Astrocyte (in vitro differentiated cells and primary cell): ENCODE measurements at regions not wholly inside any gene's neighbourhood (a gene's known extent, or its start where the extent isn't known, plus 50 kb on each side); places are given as distances from the start of the nearest gene placed in this dataset.

Source experiments
- DNase-seq: peaks from one replicate; pipeline ENCODE4 v3.0.0-alpha.2; 2010; ENCODE audit warnings: low read depth
- FAIRE-seq: peaks from 2 replicates; lab custom pipeline; 2011; peaks lifted over from hg19 to GRCh38; lab: Jason Lieb, UNC
- H2AFZ ChIP-seq: 2 replicates; pipeline ENCODE4 v1.6.0; 2012; ENCODE audit warnings: low read depth, low read length, inconsistent platforms
- H3K27ac ChIP-seq: 2 replicates; pipeline ENCODE4 v1.5.1; 2011; ENCODE audit warnings: low read depth, low read length, inconsistent platforms
- H3K27me3 ChIP-seq: 2 replicates; pipeline ENCODE4 v1.6.0; 2011; ENCODE audit warnings: low read length, inconsistent platforms; ENCODE audit not compliant: insufficient read depth
- H3K36me3 ChIP-seq: 2 replicates; pipeline ENCODE4 v1.5.1; 2011; ENCODE audit warnings: low read length, inconsistent platforms; ENCODE audit not compliant: insufficient read depth
- H3K4me1 ChIP-seq: 2 replicates; pipeline ENCODE4 v1.5.1; 2011; ENCODE audit warnings: low read length, inconsistent platforms; ENCODE audit not compliant: insufficient read depth
- H3K4me2 ChIP-seq: 2 replicates; pipeline ENCODE4 v1.6.0; 2012; ENCODE audit warnings: low read length, inconsistent platforms
- H3K4me3 ChIP-seq: 2 replicates; pipeline ENCODE4 v1.5.1; 2011; ENCODE audit warnings: low read depth, mild to moderate bottlenecking, low read length, inconsistent platforms; ENCODE audit not compliant: insufficient read depth
- H3K79me2 ChIP-seq: 2 replicates; pipeline ENCODE4 v1.6.0; 2012; ENCODE audit warnings: mild to moderate bottlenecking, low read length, inconsistent platforms; ENCODE audit not compliant: insufficient read depth
- H3K9ac ChIP-seq: 2 replicates; pipeline ENCODE4 v1.6.0; 2012; ENCODE audit warnings: mild to moderate bottlenecking, low read length, inconsistent platforms
- H3K9me3 ChIP-seq: 2 replicates; pipeline ENCODE4 v1.5.1; 2012; ENCODE audit warnings: low read depth, mild to moderate bottlenecking, low read length, inconsistent platforms; ENCODE audit not compliant: insufficient read depth
- H4K20me1 ChIP-seq: 2 replicates; pipeline ENCODE4 v1.6.0; 2012; ENCODE audit warnings: low read length, inconsistent platforms; ENCODE audit not compliant: insufficient read depth
- H3K27ac Mint-ChIP-seq: one replicate; pipeline ENCODE4 v1.8.0; 2021; ENCODE audit warnings: mild to moderate bottlenecking, mixed read lengths; ENCODE audit not compliant: unreplicated experiment
- H3K27me3 Mint-ChIP-seq: one replicate; pipeline ENCODE4 v1.8.0; 2021; ENCODE audit warnings: low read depth, mixed read lengths; ENCODE audit not compliant: unreplicated experiment
- H3K36me3 Mint-ChIP-seq: one replicate; pipeline ENCODE4 v1.8.0; 2021; ENCODE audit warnings: low read depth, mixed read lengths; ENCODE audit not compliant: unreplicated experiment
- H3K4me1 Mint-ChIP-seq: one replicate; pipeline ENCODE4 v1.8.0; 2021; ENCODE audit warnings: low read depth, mixed read lengths; ENCODE audit not compliant: unreplicated experiment
- H3K4me3 Mint-ChIP-seq: one replicate; pipeline ENCODE4 v1.8.0; 2021; ENCODE audit warnings: mild to moderate bottlenecking, moderate library complexity, mixed read lengths; ENCODE audit not compliant: unreplicated experiment
- H3K9me3 Mint-ChIP-seq: one replicate; pipeline ENCODE4 v1.8.0; 2021; ENCODE audit warnings: mild to moderate bottlenecking, mixed read lengths; ENCODE audit not compliant: unreplicated experiment
- EZH2 ChIP-seq: IDR thresholded peaks from 2 replicates; pipeline ENCODE4 v1.6.1; 2012; ENCODE audit warnings: mild to moderate bottlenecking, low read length, inconsistent platforms; ENCODE audit not compliant: insufficient read depth
- TF ChIP-seq, protein P1 (sequence below): IDR thresholded peaks from 2 replicates; pipeline ENCODE4 v1.5.1; 2011; ENCODE audit warnings: low read depth, mild to moderate bottlenecking, inconsistent platforms, low read length, moderate library complexity; ENCODE audit not compliant: insufficient read depth

DNA sequence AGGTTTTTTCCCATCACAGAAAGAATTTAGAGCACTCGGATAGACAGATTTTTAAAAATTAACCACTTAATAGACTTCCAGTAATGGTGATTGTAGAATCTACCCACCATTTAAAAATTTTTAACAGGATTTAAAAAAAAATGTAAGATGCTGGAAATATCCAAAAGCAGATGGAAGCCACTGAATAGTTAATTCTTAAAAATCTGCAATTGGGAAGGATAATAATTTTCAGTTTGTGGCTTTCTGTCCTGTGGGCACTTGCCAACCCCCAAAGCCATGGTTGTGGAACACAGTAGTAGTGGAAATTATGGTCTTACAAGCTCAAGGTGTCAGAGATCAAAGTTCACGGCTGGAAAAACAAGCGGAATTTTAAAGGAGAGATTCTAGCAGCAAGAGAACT is 101.0 kb upstream of the SP4 start:
- no peaks in the 10 kb centered on the region for H3K79me2 ChIP-seq
- TF ChIP-seq EZH2 = no peak
- TF ChIP-seq, protein P1, sequence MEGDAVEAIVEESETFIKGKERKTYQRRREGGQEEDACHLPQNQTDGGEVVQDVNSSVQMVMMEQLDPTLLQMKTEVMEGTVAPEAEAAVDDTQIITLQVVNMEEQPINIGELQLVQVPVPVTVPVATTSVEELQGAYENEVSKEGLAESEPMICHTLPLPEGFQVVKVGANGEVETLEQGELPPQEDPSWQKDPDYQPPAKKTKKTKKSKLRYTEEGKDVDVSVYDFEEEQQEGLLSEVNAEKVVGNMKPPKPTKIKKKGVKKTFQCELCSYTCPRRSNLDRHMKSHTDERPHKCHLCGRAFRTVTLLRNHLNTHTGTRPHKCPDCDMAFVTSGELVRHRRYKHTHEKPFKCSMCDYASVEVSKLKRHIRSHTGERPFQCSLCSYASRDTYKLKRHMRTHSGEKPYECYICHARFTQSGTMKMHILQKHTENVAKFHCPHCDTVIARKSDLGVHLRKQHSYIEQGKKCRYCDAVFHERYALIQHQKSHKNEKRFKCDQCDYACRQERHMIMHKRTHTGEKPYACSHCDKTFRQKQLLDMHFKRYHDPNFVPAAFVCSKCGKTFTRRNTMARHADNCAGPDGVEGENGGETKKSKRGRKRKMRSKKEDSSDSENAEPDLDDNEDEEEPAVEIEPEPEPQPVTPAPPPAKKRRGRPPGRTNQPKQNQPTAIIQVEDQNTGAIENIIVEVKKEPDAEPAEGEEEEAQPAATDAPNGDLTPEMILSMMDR = no peak

DNA sequence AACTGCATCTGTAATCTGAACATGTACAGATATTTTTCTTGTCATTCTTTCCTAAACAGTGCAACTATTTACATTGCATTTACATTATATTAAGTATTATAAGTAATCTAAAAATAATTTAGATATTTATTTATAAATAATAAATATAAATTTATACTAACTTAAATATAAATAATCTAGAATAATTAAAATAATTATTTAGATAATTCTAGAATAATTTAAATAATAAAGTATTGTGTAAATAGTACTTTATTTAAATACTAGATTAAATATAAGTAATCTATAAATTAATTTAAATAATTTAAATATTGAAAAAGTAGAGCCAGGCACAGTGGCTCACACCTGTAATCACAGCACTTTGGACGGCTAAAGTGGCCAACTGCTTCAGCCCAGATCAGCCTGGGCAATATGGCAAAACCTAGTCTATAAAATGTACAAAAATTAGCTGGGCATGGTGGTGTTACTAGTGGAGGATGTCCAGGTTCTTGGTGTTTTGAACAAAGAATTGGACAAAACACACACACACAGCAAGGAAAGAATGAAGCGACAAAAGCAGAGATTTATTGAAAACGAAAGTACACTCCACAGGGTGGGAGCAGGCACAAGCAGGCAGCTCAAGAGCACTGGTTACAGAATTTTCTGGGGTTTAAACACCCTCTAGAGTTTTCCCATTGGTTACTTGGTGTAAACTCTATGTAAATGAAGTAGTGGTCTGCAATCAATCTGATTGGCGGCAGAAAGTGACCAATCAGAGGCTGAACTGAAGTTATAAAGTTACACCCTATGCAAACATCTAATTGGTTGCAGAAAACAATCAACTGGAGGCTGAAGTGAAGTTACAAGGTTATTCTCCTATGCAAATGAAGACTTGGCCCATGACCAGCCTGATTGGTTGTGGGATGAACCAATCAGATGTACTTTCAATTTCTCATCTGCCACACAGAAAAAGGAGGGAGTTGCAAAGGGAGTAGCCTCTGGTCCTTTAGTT is 100.2 kb upstream of the SP4 start:
- H3K4me2 ChIP-seq = no peak overlapping the region
- FAIRE-seq (no peak), DNase-seq (no peak)
- H3K27ac ChIP-seq = no peak overlapping the region
- TF ChIP-seq, protein P1 = no peak
- no peak for TF ChIP-seq EZH2
- no peak overlapping the region for H3K4me3 Mint-ChIP-seq
- no peaks in the 10 kb centered on the region for H3K36me3 Mint-ChIP-seq
- H3K9me3 ChIP-seq = no peaks in the 10 kb centered on the region
- H3K27ac Mint-ChIP-seq = no peak overlapping the region
- no peaks in the 10 kb centered on the region for H3K36me3 ChIP-seq
- H3K9me3 Mint-ChIP-seq = no peaks in the 10 kb centered on the region
- H3K27me3 ChIP-seq = no peaks in the 10 kb centered on the region
- no peak overlapping the region for H3K9ac ChIP-seq
- H3K4me1 ChIP-seq = no peaks in the 10 kb centered on the region
- H4K20me1 ChIP-seq = no peaks in the 10 kb centered on the region
- H2AFZ ChIP-seq = no peak overlapping the region
- no peaks in the 10 kb centered on the region for H3K79me2 ChIP-seq
- no peaks in the 10 kb centered on the region for H3K4me1 Mint-ChIP-seq
- no peaks in the 10 kb centered on the region for H3K27me3 Mint-ChIP-seq
- H3K4me3 ChIP-seq = no peak overlapping the region

More for the DNA sequence above, 101.0 kb upstream of the SP4 start:
- Histone ChIP-seq H4K20me1 (no peaks in the 10 kb centered on the region), H3K36me3 (no peaks in the 10 kb centered on the region), H3K9me3 (no peaks in the 10 kb centered on the region), H3K9ac (no peak overlapping the region), H3K4me1 (no peaks in the 10 kb centered on the region), H3K27ac (no peak overlapping the region), H3K4me3 (no peak overlapping the region), H3K27me3 (no peaks in the 10 kb centered on the region), H3K4me2 (no peak overlapping the region), H2AFZ (no peak overlapping the region)
- H3K36me3 Mint-ChIP-seq = no peaks in the 10 kb centered on the region
- no peaks in the 10 kb centered on the region for H3K4me1 Mint-ChIP-seq
- no peak overlapping the region for H3K4me3 Mint-ChIP-seq
- no peaks in the 10 kb centered on the region for H3K9me3 Mint-ChIP-seq
- DNase-seq (no peak), FAIRE-seq (no peak)
- no peak overlapping the region for H3K27ac Mint-ChIP-seq
- H3K27me3 Mint-ChIP-seq = no peaks in the 10 kb centered on the region
